CD14-positive monocyte (primary cell): ENCODE measurements at regions not wholly inside any gene's neighbourhood (a gene's known extent, or its start where the extent isn't known, plus 50 kb on each side); places are given as distances from the start of the nearest gene placed in this dataset.

Experiments
- DNase-seq, 3 donors: peaks; one replicate each; pipeline ENCODE4 v3.0.0-alpha.2; 2011 to 2022
- H2AFZ ChIP-seq: 2 replicates; pipeline ENCODE4 v1.6.0; 2012; ENCODE audit warnings: mild to moderate bottlenecking, low read depth, low read length, inconsistent platforms; ENCODE audit not compliant: insufficient read depth, poor library complexity, severe bottlenecking
- H3K27ac ChIP-seq, 2 donors: 1 replicate in 1 of 2; 2 replicates in 1 of 2; pipeline ENCODE4 v1.5.1; 2012 to 2013; ENCODE audit warnings: low read length in 2 of 2, control low read depth in 1 of 2, inconsistent platforms in 1 of 2, low read depth in 1 of 2, mild to moderate bottlenecking in 1 of 2
- H3K27me3 ChIP-seq, 2 donors: one replicate each; pipeline versions ENCODE4 v1.6.0 to v1.6.1; 2011 to 2013; ENCODE audit warnings: low read length in 2 of 2; ENCODE audit not compliant: control insufficient read depth in 2 of 2, insufficient read depth in 2 of 2
- H3K36me3 ChIP-seq, 2 donors: replicated peaks in 1 of 2; 1 replicate in 1 of 2; 2 replicates in 1 of 2; pipeline versions ENCODE4 v1.5.1 to v1.6.1; 2012 to 2013; ENCODE audit warnings: low read length in 2 of 2, control low read depth in 1 of 2, inconsistent platforms in 1 of 2, mild to moderate bottlenecking in 1 of 2; ENCODE audit not compliant: insufficient read depth in 2 of 2, control insufficient read depth in 1 of 2
- H3K4me1 ChIP-seq, 2 donors: 1 replicate in 1 of 2; 2 replicates in 1 of 2; pipeline versions ENCODE4 v1.5.1 to v1.6.1; 2012 to 2013; ENCODE audit warnings: low read length in 2 of 2, control low read depth in 1 of 2, inconsistent platforms in 1 of 2, mild to moderate bottlenecking in 1 of 2, moderate library complexity in 1 of 2; ENCODE audit not compliant: insufficient read depth in 2 of 2, control insufficient read depth in 1 of 2
- H3K4me2 ChIP-seq: replicated peaks from 2 replicates; pipeline ENCODE3; 2012; ENCODE audit warnings: low read length, moderate library complexity, mild to moderate bottlenecking; ENCODE audit not compliant: poor library complexity, severe bottlenecking; ENCODE audit errors: extremely low read depth
- H3K4me3 ChIP-seq, 3 experiments: fragments of 200-600 bp in 1 of 3; sonication (generic) in 1 of 3; replicated peaks in 1 of 3; 1 replicate in 2 of 3; 2 replicates in 1 of 3; pipeline ENCODE4 v1.5.1; 2011 to 2013; ENCODE audit warnings: low read length in 3 of 3, mild to moderate bottlenecking in 3 of 3, control low read depth in 2 of 3, low read depth in 2 of 3, inconsistent platforms in 1 of 3, moderate library complexity in 1 of 3
- H3K79me2 ChIP-seq: 2 replicates; pipeline ENCODE4 v1.6.0; 2012; ENCODE audit warnings: mild to moderate bottlenecking, control low read depth, inconsistent platforms, low read length, moderate library complexity; ENCODE audit not compliant: insufficient read depth
- H3K9ac ChIP-seq: 2 replicates; pipeline ENCODE4 v1.6.0; 2017; ENCODE audit warnings: low read length, mild to moderate bottlenecking; ENCODE audit not compliant: insufficient read depth, poor library complexity, severe bottlenecking
- H3K9me3 ChIP-seq, 2 donors: replicated peaks in 1 of 2; 1 replicate in 1 of 2; 2 replicates in 1 of 2; pipeline versions ENCODE4 v1.5.1 to v1.6.1; 2012 to 2013; ENCODE audit warnings: low read length in 2 of 2, control low read depth in 1 of 2; ENCODE audit not compliant: control insufficient read depth in 1 of 2, insufficient read depth in 1 of 2
- H4K20me1 ChIP-seq: 2 replicates; pipeline ENCODE4 v1.6.0; 2012; ENCODE audit warnings: mild to moderate bottlenecking, low read length, control low read depth, moderate library complexity; ENCODE audit not compliant: insufficient read depth
- H3K27ac Mint-ChIP-seq, 7 donors: one replicate each; pipeline ENCODE4 v1.8.0; 2020; ENCODE audit warnings: mild to moderate bottlenecking in 7 of 7, mixed read lengths in 7 of 7, moderate library complexity in 6 of 7, inconsistent platforms in 2 of 7
- H3K27me3 Mint-ChIP-seq, 3 donors: one replicate each; pipeline ENCODE4 v1.8.0; 2021 to 2022; ENCODE audit warnings: low read depth in 3 of 3, mild to moderate bottlenecking in 3 of 3, mixed read lengths in 3 of 3, moderate library complexity in 3 of 3, inconsistent platforms in 1 of 3
- H3K36me3 Mint-ChIP-seq, 2 donors: one replicate each; pipeline ENCODE4 v1.8.0; 2020; ENCODE audit warnings: mixed read lengths in 2 of 2, inconsistent platforms in 1 of 2, mild to moderate bottlenecking in 1 of 2
- H3K4me1 Mint-ChIP-seq: one replicate; pipeline ENCODE4 v1.8.0; 2020; ENCODE audit warnings: mild to moderate bottlenecking, mixed read lengths
- H3K4me3 Mint-ChIP-seq, 2 donors: one replicate each; pipeline ENCODE4 v1.8.0; 2020; ENCODE audit warnings: mild to moderate bottlenecking in 2 of 2, mixed read lengths in 2 of 2, moderate library complexity in 1 of 2
- H3K9me3 Mint-ChIP-seq, 7 donors: one replicate each; pipeline ENCODE4 v1.8.0; 2020 to 2022; ENCODE audit warnings: mixed read lengths in 7 of 7, mild to moderate bottlenecking in 6 of 7, moderate library complexity in 6 of 7, inconsistent platforms in 2 of 7
- WGBS: methylation state at CpG from one replicate; pipeline ENCODE4 v1.1.5; 2013; ENCODE audit warnings: missing lambda C conversion rate; ENCODE audit not compliant: insufficient coverage; 5-methylcytosine and 5-hydroxymethylcytosine counted together
- intact Hi-C, 2 donors: fragments of 100-400 bp; cut with micrococcal nuclease; formaldehyde crosslinking; loops; one replicate each; pipeline versions ENCODE4 v1.15.0 to v1.15.1; 2023
- TF ChIP-seq, protein P1 (sequence below): fragments of 200-600 bp; IDR thresholded peaks from one replicate; pipeline ENCODE4 v1.8.0; 2022; ENCODE audit warnings: antibody characterized with exemption, mild to moderate bottlenecking

DNA sequence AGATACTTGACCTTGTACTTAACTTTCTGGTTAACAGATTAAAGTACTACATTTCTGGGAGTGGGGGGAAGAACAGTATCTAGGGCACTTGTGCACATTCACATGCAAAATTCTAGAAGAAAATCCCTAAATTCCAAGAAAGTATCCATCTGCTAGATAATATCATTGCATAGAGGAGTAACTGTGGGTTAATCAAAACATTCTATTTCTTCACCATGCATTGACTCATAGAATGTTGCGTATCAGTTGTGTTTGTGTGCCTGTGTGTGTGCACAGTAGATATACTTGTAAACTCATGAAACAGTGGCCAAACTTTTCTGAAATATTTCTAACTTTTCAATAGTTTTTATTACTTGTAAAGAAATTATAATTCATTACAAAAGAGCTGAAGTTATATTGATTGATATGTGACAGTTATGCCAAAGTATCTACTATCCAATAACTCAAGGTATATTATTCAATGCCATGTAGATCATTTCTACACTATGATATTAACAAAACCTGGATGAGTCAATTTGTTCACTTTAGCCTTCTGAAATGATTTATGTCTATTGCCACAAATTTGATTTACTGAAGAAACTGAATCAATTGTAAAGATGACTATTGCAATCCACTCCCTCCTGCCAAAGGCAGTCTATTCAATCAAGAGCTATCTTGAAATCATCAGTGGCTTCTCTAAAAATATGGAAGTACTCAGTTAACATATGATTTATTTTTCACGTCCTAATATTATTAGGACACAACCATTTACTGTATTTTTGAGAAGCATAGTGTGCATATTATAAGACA is 756.7 kb upstream of the ARGLU1 start:
- Mint-ChIP-seq H3K27me3 (peaks cover 0 to 2% (median 0%) of the 10 kb centered on the region in 3 donors), H3K4me1 (no peaks in the 10 kb centered on the region), H3K4me3 (no peak overlapping the region), H3K27ac (no peak overlapping the region), H3K36me3 (no peaks in the 10 kb centered on the region), H3K9me3 (peaks cover 0 to 7% (median 2%) of the 10 kb centered on the region in 7 donors)
- no peaks in the 10 kb centered on the region for H3K79me2 ChIP-seq
- no peaks in the 10 kb centered on the region for H3K4me1 ChIP-seq
- no peak overlapping the region for H3K27ac ChIP-seq
- no peak overlapping the region for H3K4me2 ChIP-seq
- no peak overlapping the region for H3K9ac ChIP-seq
- WGBS, result no CpG with 5 or more reads among the region's 2 CpGs
- intact Hi-C loops, result no loop called here
- H3K9me3 ChIP-seq, result no peaks in the 10 kb centered on the region
- TF ChIP-seq, protein P1, sequence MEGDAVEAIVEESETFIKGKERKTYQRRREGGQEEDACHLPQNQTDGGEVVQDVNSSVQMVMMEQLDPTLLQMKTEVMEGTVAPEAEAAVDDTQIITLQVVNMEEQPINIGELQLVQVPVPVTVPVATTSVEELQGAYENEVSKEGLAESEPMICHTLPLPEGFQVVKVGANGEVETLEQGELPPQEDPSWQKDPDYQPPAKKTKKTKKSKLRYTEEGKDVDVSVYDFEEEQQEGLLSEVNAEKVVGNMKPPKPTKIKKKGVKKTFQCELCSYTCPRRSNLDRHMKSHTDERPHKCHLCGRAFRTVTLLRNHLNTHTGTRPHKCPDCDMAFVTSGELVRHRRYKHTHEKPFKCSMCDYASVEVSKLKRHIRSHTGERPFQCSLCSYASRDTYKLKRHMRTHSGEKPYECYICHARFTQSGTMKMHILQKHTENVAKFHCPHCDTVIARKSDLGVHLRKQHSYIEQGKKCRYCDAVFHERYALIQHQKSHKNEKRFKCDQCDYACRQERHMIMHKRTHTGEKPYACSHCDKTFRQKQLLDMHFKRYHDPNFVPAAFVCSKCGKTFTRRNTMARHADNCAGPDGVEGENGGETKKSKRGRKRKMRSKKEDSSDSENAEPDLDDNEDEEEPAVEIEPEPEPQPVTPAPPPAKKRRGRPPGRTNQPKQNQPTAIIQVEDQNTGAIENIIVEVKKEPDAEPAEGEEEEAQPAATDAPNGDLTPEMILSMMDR, result no peak
- H3K4me3 ChIP-seq, result no peak overlapping the region
- H3K27me3 ChIP-seq, result no peaks in the 10 kb centered on the region
- H3K36me3 ChIP-seq, result no peaks in the 10 kb centered on the region
- no peaks in the 10 kb centered on the region for H4K20me1 ChIP-seq
- no peak for DNase-seq
- H2AFZ ChIP-seq, result no peak overlapping the region

DNA sequence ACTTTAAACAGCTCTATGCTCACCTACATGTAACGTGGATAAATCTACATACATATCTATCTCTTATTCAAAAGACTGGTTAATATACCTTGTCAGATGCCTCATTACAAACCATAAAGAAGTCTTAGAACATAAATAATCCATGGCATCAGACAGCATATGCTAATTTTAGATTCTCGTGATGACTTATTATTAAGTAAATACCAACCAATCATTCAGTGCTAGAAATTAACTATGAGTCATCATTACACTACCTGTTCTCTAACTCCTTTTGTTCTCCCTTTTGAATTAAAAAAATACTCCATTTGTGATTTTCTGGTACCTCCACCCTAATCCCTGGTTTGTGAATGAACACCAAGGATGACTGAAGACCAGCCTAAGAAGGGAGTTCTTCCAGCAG is 754.3 kb upstream of the ARGLU1 start:
- H3K4me3 Mint-ChIP-seq, result no peak overlapping the region
- no peak for DNase-seq
- Histone ChIP-seq H3K79me2 (no peaks in the 10 kb centered on the region), H3K4me2 (no peak overlapping the region), H4K20me1 (no peaks in the 10 kb centered on the region), H3K27ac (no peak overlapping the region), H2AFZ (no peak overlapping the region), H3K36me3 (no peaks in the 10 kb centered on the region), H3K4me3 (no peak overlapping the region), H3K9me3 (peaks cover 0 to 4% of the 10 kb centered on the region in 2 donors), H3K4me1 (no peaks in the 10 kb centered on the region), H3K27me3 (no peaks in the 10 kb centered on the region), H3K9ac (no peak overlapping the region)
- intact Hi-C loops, result no loop called here
- WGBS, result no CpG with 5 or more reads among the region's 2 CpGs
- peaks cover 0 to 2% (median 0%) of the 10 kb centered on the region in 3 donors for H3K27me3 Mint-ChIP-seq
- peaks cover 0 to 4% (median 3%) of the 10 kb centered on the region in 7 donors for H3K9me3 Mint-ChIP-seq
- no peaks in the 10 kb centered on the region for H3K36me3 Mint-ChIP-seq
- H3K27ac Mint-ChIP-seq, result no peak overlapping the region
- TF ChIP-seq, protein P1, result no peak
- H3K4me1 Mint-ChIP-seq, result no peaks in the 10 kb centered on the region
